GM12865 (cell line): ENCODE measurements at regions not wholly inside any gene's neighbourhood (a gene's known extent, or its start where the extent isn't known, plus 50 kb on each side); places are given as distances from the start of the nearest gene placed in this dataset.

Source experiments
- DNase-seq: peaks from one replicate; pipeline ENCODE4 v3.0.0; 2010; ENCODE audit warnings: low read depth
- H3K4me3 ChIP-seq: 2 replicates; pipeline ENCODE4 v1.5.1; 2011; ENCODE audit warnings: mild to moderate bottlenecking, low read depth, low read length, control low read depth
- CTCF ChIP-seq: IDR thresholded peaks from 2 replicates; pipeline ENCODE4 v1.5.1; 2011; ENCODE audit warnings: low read length, control low read depth, low read depth, inconsistent platforms; ENCODE audit not compliant: insufficient read depth; ENCODE audit errors: missing control alignments

DNA sequence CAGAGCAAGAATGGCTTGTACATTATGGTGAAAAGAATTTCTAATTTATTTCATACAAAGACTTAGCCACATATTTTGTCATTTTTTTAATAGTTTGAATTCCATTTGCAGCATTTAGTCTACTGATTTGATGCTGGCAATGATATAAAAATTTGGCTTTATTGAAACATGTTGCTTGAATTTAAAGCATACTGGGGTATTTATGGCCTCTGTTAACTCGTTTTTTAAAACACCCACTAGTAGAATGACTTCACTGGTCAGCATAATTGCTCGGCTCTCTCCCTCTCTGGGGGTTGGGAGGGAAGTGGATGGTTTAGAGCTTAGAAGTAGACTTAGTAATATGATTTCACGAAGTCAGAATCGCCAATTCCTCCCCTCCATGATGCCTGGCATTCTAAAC is 354.9 kb upstream of the HTR2A start:
- no peak for DNase-seq
- TF ChIP-seq CTCF, result no peak
- H3K4me3 ChIP-seq, result no peak overlapping the region

- no peak for TF ChIP-seq CTCF
- no peak overlapping the region for H3K4me3 ChIP-seq
- no peak for DNase-seq
Measured at GRCh38 chr13:47250146-47250545, 353.3 kb upstream of the HTR2A start.

- DNase-seq, result no peak
- TF ChIP-seq CTCF, result no peak
- H3K4me3 ChIP-seq, result no peak overlapping the region
Measured at GRCh38 chr13:47249266-47249665, 352.4 kb upstream of the HTR2A start.

GRCh38 chr13:47241446-47241845 is 344.6 kb upstream of the HTR2A start:
- H3K4me3 ChIP-seq, result no peak overlapping the region
- no peak for TF ChIP-seq CTCF
- DNase-seq, result no peak

GRCh38 chr13:47239025-47239424 is 342.2 kb upstream of the HTR2A start:
- DNase-seq, result no peak
- no peak overlapping the region for H3K4me3 ChIP-seq
- no peak for TF ChIP-seq CTCF

DNA sequence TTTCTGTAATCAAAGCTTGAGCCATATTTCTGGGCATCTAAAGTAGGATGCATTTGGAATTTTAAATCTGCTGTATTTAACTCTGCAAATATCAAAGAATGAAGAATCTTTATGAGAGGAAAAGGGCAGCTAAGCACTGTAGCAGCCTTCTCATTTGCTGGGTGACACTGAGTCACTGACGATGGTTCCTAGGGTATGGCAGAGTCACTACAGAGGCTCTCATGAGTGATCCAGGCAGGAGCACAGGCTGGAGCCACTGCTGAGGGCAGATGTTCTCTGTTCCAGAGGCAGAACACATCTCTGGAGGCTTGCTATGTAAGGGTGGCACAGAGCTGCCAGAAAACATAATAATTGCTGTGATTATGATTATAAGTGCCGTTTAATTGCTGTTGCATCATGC is 340.7 kb upstream of the HTR2A start:
- TF ChIP-seq CTCF, result no peak
- DNase-seq, result no peak
- H3K4me3 ChIP-seq, result no peak overlapping the region

DNA sequence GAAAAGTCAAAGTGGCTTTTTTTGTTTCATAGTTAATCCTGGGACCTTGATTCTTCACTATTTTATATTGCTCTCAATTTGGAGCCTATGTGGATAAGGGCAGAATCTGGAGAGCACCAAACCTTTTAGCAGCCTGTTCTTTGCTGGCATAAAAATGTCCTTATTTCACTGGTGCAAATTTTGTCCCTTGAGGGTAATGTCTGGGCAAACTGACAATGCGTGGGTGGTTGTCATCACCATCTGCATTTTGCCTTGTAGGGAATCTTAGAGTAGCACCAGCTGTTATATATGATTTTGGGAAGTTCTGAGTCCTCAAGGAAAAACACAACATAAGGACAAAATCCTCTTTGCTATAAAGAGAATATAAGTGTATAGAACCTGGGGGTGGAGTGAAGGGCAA is 336.9 kb upstream of the HTR2A start:
- no peak for TF ChIP-seq CTCF
- no peak overlapping the region for H3K4me3 ChIP-seq
- no peak for DNase-seq
